Activated T-cell treated with anti-CD3 and anti-CD28 coated beads, Interleukin-2, amount 50 U/mL, for 24 hours (primary cell): ENCODE measurements at regions not wholly inside any gene's neighbourhood (a gene's known extent, or its start where the extent isn't known, plus 50 kb on each side); places are given as distances from the start of the nearest gene placed in this dataset.
"Not testable (repeated sequence)": the region's sequence is repeated elsewhere in the genome, so short reads cannot be mapped to it uniquely, and the experiment has no call there.

ENCODE experiments used
- DNase-seq: peaks from one replicate; pipeline ENCODE4 v3.0.0-alpha.2; 2020
- H3K27ac Mint-ChIP-seq: 2 replicates; pipeline ENCODE4 v1.8.0; 2020; ENCODE audit warnings: mild to moderate bottlenecking, mixed read lengths
- H3K27me3 Mint-ChIP-seq: 2 replicates; pipeline ENCODE4 v1.8.0; 2020; ENCODE audit warnings: mixed read lengths
- H3K36me3 Mint-ChIP-seq: 2 replicates; pipeline ENCODE4 v1.8.0; 2020; ENCODE audit warnings: low read depth, mixed read lengths
- H3K4me1 Mint-ChIP-seq: 2 replicates; pipeline ENCODE4 v1.8.0; 2020; ENCODE audit warnings: low read depth, mixed read lengths
- H3K4me3 Mint-ChIP-seq: 2 replicates; pipeline ENCODE4 v1.8.0; 2020; ENCODE audit warnings: mild to moderate bottlenecking, moderate library complexity, mixed read lengths
- H3K9me3 Mint-ChIP-seq: 2 replicates; pipeline ENCODE4 v1.8.0; 2020; ENCODE audit warnings: mixed read lengths

DNA sequence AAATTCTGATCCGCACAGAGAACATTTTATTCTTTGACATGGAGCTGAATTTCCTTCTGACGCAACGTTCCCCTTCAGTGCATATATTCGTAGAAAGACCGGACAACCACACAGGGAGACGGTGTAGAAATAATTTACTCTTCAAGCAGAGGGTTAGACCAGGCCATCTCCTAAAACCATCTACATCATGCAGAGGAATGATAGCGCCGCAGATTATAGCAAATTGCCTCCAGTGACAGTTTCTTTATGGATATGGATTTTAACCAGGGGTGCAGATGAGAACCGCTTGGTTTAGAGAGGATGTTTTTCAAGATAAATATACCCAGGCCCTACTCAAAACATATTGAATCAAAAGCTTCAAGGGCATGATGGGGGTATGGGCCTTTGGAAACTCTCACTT is 759.3 kb upstream of the AUTS2 start:
- Mint-ChIP-seq H3K27ac (no peak overlapping the region), H3K4me1 (no peaks in the 10 kb centered on the region), H3K36me3 (no peaks in the 10 kb centered on the region), H3K9me3 (peaks cover 6% of the 10 kb centered on the region), H3K27me3 (no peaks in the 10 kb centered on the region), H3K4me3 (no peak overlapping the region)
- no peak for DNase-seq

DNA sequence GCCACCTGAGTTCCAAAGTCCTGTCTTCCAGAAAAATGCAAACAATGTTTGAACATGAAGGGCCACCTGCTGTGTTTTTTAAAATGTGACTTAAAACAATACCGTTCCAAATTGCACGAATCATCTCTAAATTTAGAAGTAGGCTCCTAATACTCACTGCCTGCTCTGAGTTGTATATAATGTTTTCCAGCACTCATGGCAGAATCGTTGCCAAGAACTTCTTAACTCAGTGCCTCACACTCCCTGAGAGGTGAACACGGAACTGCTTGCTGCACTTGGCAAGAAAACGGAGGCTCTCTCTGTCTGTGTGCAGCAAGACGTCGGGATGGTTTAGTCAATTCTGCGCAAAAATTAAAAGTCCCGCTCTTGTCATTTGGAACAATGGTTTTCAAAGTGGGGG is 757.3 kb upstream of the AUTS2 start:
- H3K9me3 Mint-ChIP-seq: peaks cover 6% of the 10 kb centered on the region
- H3K4me3 Mint-ChIP-seq: no peak overlapping the region
- no peaks in the 10 kb centered on the region for H3K4me1 Mint-ChIP-seq
- no peak for DNase-seq
- no peaks in the 10 kb centered on the region for H3K36me3 Mint-ChIP-seq
- H3K27ac Mint-ChIP-seq: no peak overlapping the region
- H3K27me3 Mint-ChIP-seq: no peaks in the 10 kb centered on the region

DNA sequence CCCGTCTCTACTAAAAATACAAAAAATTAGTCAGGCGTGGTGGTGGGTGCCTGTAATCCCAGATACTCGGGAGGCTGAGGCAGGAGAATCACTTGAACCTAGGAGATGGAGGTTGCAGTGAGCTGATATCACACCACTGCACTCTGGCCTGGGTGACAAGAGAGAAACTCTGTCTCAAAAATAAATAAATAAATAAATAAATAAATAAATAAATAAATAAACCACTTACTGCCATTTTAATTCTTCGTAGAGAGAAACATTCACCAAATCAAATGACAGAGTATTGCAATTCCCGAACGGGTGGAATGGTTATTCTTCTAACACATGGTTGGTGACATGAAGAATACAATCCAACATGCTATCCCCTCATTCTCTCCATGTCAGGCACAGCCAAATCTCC is 754.3 kb upstream of the AUTS2 start:
- H3K4me3 Mint-ChIP-seq, H3K27ac Mint-ChIP-seq, H3K4me1 Mint-ChIP-seq, H3K27me3 Mint-ChIP-seq, DNase-seq, H3K9me3 Mint-ChIP-seq, H3K36me3 Mint-ChIP-seq: not testable (repeated sequence)

DNA sequence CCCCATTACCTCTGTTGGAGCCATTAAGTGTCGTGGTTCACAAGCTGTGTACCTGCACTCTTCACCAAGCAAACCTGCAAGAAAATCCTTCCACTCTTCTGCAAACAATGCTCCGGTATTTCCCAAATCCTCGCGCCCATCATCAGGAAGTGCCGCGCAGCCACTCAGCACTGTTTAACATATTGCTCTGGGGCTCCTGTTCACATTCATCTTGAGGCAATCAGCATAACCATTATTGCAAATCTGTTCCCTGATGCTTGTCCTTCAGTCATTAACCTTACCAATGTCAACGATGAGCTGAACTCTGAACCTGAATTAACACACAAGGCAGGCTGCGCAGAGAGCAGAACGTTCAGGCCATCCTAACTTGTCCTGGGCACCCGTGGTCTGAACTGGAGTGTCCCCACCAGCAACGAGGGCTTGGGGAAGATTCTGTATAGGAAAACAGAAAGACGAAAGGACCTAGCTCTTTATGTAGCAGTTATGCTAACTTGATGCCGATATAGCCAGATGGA is 751.4 kb upstream of the AUTS2 start:
- H3K4me1 Mint-ChIP-seq: no peaks in the 10 kb centered on the region
- H3K36me3 Mint-ChIP-seq: no peaks in the 10 kb centered on the region
- H3K27me3 Mint-ChIP-seq: no peaks in the 10 kb centered on the region
- H3K4me3 Mint-ChIP-seq: no peak overlapping the region
- no peak overlapping the region for H3K27ac Mint-ChIP-seq
- peaks cover 6% of the 10 kb centered on the region for H3K9me3 Mint-ChIP-seq
- no peak for DNase-seq

DNA sequence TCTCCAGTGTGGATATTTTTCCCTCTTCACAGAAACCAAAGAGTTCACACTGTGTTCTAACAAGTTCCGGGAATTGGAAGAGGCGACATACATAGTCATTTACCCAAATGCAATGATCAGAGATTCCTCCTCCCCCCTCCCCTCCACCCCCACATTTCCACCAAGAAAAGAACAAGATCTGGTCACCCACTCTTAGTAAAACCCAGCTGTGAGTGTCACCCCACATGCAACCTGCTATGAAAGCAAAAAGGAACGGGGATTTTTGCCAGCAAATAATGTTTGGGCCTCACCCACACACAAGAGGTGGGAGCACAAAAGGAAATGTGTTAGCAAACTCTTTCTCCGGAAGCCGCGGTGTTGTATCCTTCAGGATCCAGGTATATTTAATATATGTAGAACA is 745.0 kb upstream of the AUTS2 start:
- DNase-seq: no peak
- H3K4me1 Mint-ChIP-seq: no peaks in the 10 kb centered on the region
- no peaks in the 10 kb centered on the region for H3K36me3 Mint-ChIP-seq
- H3K27ac Mint-ChIP-seq: no peak overlapping the region
- no peaks in the 10 kb centered on the region for H3K27me3 Mint-ChIP-seq
- peaks cover 15% of the 10 kb centered on the region for H3K9me3 Mint-ChIP-seq
- H3K4me3 Mint-ChIP-seq: no peak overlapping the region

DNA sequence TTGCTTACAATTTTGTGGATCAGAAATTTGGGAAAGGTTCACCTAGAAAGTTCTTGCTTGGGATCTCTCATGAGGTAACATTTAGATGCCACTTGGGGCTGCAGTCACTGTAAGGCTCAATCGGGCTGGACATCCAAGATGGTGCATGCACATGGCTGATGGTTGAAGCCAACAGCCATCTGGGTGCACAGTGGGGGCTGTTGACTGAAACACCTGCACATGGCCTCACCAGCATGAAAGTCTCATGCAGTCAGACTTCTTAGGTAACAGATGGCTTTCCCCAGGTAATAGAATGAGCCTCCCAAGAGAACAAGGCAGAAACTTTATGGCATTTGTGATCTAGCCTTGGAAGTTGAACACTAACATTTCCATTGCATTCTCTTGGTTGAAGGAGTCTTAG is 740.7 kb upstream of the AUTS2 start:
- Mint-ChIP-seq H3K27me3 (no peaks in the 10 kb centered on the region), H3K9me3 (peaks cover 19% of the 10 kb centered on the region), H3K4me1 (no peaks in the 10 kb centered on the region), H3K4me3 (no peak overlapping the region), H3K27ac (no peak overlapping the region), H3K36me3 (no peaks in the 10 kb centered on the region)
- DNase-seq: no peak

DNA sequence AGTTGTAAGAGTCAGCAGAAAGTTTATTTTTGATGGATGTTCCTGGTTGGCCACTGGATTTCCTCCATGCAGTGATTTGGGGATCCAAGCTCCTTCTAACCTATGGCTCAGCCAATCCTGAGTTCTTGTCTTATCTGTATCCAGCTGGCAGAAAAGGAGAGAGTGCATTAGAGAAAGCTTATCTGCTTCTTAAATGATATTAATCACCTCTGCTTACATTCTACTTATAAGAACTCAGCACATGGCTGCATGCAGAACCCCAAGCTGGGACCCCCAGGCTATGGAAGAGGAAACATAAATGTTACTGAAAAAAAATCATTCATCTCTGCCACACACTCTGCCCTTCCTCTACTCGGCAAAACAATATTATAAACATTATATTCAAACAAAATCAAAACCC is 739.8 kb upstream of the AUTS2 start:
- no peaks in the 10 kb centered on the region for H3K27me3 Mint-ChIP-seq
- no peaks in the 10 kb centered on the region for H3K36me3 Mint-ChIP-seq
- no peak overlapping the region for H3K4me3 Mint-ChIP-seq
- H3K9me3 Mint-ChIP-seq: peaks cover 19% of the 10 kb centered on the region
- DNase-seq: no peak
- H3K4me1 Mint-ChIP-seq: no peaks in the 10 kb centered on the region
- no peak overlapping the region for H3K27ac Mint-ChIP-seq

DNA sequence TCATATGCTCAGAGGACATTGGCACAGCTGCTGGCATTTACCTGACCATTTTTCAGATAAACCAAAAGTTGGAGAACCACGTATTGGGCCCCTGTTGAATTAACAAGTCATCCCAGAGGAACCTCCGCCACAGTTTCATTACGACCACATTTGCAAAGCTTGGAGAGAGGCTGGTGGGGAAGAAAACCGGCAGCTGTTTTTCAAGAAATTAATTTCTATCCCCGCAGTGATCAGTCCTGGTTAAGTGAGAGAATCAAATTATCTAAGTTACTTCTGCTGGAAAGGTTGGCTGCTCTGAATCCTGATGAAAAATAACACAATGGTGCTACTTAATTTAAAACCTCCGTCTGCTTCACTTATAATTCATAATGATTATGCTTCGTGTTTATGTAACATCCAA is 737.1 kb upstream of the AUTS2 start:
- Mint-ChIP-seq H3K36me3 (no peaks in the 10 kb centered on the region), H3K4me1 (no peaks in the 10 kb centered on the region), H3K9me3 (peaks cover 8% of the 10 kb centered on the region)

DNA sequence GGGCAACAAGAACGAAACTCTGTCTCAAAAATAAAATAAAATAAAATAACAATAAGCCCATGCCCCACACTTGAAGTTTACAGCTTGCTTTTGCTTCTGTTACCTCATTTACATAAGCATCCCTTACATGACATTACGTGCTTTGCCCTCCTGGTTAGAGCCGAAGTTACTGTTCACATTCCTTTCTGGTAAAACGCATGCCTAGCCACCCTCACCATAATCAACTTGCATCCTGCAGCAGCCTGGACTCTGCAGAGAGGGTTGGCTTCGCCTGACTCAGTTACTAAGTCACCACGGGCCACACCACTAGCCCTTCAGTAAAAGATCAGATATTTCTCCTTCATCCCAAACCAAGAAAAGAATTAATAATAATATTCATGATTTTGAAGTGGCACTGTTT is 736.0 kb upstream of the AUTS2 start:
- H3K4me1 Mint-ChIP-seq: no peaks in the 10 kb centered on the region
- H3K9me3 Mint-ChIP-seq: peaks cover 4% of the 10 kb centered on the region
- H3K27me3 Mint-ChIP-seq: no peaks in the 10 kb centered on the region
- H3K36me3 Mint-ChIP-seq: no peaks in the 10 kb centered on the region
- H3K27ac Mint-ChIP-seq: no peak overlapping the region
- no peak for DNase-seq
- no peak overlapping the region for H3K4me3 Mint-ChIP-seq

More for the DNA sequence above, 737.1 kb upstream of the AUTS2 start:
- no peak for DNase-seq
- no peaks in the 10 kb centered on the region for H3K27me3 Mint-ChIP-seq
- no peak overlapping the region for H3K27ac Mint-ChIP-seq
- no peak overlapping the region for H3K4me3 Mint-ChIP-seq

DNA sequence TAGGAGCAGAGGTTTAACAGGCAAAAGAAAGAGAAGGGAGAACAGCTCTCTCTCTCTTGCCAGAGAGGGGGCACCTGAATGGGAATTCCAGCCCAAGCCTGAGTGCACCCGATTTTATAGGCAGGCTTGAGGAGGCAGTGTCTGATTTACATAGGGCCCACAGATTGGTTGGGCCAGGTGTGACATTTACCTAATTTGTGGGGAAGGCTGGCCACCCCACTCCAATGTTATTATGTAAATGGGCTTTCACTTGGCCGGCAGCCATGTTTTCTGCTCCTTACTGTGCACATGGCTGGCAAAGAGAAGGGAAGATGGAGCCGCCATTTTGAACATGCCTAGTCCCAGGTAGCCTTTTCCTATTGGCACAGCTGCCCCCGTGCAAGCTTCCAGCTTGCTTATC is 735.5 kb upstream of the AUTS2 start:
- no peaks in the 10 kb centered on the region for H3K27me3 Mint-ChIP-seq
- H3K36me3 Mint-ChIP-seq: no peaks in the 10 kb centered on the region
- H3K4me3 Mint-ChIP-seq: no peak overlapping the region
- no peak overlapping the region for H3K27ac Mint-ChIP-seq
- no peak for DNase-seq
- H3K4me1 Mint-ChIP-seq: no peaks in the 10 kb centered on the region
- peaks cover 4% of the 10 kb centered on the region for H3K9me3 Mint-ChIP-seq

DNA sequence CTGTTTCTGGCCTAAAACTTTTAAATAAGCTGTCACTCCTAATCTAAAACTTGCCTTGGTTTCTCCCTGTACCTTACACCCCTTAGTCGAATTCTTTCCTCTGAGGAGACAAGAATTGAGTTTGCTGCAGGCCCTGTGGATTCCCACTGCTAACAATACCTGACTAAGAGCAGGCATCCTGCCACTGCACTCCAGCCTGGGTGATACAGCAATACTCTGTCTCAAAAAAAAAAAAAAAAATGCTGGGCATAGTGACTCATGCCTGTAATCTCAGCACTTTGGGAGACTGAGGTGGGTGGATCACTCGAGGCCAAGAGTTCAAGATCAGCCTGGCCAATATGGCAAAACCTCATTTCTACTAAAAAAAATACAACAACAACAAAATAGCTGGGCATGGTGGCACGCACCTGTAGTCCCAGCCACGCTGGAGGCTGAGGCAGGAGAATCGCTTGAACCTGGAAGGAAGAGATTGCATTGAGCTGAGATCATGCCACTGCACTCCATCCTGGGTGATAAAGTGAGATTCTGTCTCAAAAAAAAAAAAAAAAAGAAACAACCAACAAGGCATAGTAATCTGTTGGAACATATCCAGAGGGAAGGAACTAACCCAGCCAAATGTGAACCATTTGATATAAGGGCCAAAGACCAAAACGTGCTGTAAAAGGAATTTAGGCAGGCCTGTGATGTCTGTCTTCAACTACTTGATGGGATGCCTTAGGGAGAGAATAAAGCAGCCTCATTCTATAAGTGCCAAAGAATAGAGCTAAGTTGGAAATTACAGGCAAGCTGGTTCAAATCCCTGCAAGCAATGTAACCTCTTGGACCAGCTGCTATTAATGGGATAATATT is 732.7 kb upstream of the AUTS2 start:
- Mint-ChIP-seq H3K4me3 (no peak overlapping the region), H3K4me1 (no peaks in the 10 kb centered on the region), H3K36me3 (no peaks in the 10 kb centered on the region), H3K27ac (no peak overlapping the region), H3K9me3 (peaks cover 9% of the 10 kb centered on the region), H3K27me3 (no peaks in the 10 kb centered on the region)
- no peak for DNase-seq

DNA sequence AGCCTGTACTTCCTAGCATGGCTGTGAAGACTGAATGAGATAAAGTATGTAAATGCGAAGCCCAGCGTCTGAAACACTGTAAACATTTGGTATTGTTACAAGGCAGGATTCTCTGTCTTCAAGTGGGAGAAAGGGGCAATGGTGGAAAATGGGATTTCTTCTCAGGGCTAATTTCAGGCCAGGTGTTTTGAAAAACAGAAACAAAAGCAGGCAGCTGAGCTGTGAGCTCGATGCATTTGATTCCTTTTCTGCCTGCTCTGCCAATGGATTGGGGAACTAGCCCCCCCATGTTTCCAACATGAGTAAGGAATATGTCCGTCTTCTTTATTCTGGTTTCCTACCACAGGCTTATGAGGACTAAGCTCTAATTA is 732.1 kb upstream of the AUTS2 start:
- Mint-ChIP-seq H3K4me3 (no peak overlapping the region), H3K4me1 (no peaks in the 10 kb centered on the region), H3K36me3 (no peaks in the 10 kb centered on the region), H3K27me3 (no peaks in the 10 kb centered on the region), H3K27ac (no peak overlapping the region), H3K9me3 (peaks cover 9% of the 10 kb centered on the region)
- no peak for DNase-seq

DNA sequence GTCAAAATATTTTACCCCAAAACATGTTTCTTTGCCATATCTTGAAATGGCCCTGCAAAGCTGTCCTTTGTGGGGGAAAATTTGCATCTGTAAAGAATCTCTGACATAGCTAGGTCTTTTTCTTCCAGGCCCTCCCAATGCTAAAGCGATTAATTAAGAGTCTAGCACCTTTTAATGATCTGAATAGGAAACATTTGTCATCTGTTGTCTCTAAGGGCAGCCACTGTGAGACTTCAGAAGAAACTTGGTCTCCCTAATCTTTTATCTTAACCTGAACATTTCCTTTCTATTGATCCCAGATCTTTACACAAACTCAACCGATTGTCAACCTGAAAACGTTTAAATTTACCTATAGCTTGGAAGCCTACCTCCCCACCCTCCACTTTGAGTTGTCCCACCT is 731.6 kb upstream of the AUTS2 start:
- not testable (repeated sequence) for DNase-seq, H3K4me1 Mint-ChIP-seq, H3K9me3 Mint-ChIP-seq, H3K27ac Mint-ChIP-seq, H3K27me3 Mint-ChIP-seq, H3K4me3 Mint-ChIP-seq, H3K36me3 Mint-ChIP-seq

DNA sequence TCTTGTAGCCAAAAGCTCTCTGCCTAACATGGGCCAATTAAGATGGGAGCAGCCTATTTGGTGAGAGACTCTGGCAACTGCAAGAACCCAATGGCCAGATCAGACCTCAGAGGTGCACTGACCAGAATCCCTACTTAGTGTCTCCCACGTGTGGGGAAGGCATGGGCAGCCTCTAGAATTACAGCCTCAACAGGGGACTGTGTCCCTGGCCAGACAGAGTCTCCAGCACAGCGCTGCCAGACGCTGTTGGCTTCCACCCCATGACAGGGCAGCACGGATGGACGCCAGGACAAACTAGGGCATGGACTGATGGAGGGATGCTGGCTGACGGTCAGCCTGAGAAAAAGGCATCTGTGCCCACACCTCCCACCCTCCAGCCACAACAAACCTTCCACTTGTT is 729.3 kb upstream of the AUTS2 start:
- DNase-seq: no peak

DNA sequence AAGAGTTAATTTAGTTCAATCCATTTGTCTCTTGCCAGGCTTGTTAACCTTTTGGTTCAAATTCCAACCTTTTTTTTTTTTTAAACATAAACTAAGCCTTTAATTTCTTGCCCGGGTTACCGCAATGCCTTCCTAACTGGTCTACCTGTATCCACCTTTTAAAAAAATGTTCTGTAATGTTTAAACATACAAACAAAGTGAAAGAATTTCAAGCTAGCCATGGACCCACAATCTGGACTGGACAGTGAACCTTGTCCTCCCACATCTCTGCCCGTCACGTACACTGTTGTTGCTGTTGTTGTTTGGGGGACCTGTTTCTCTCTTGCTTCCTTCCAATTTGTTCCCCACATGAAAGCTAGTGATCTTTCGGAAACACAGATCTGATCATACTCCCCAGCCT is 724.7 kb upstream of the AUTS2 start:
- no peak overlapping the region for H3K4me3 Mint-ChIP-seq
- H3K36me3 Mint-ChIP-seq: no peaks in the 10 kb centered on the region
- DNase-seq: no peak
- peaks cover 5% of the 10 kb centered on the region for H3K9me3 Mint-ChIP-seq
- H3K4me1 Mint-ChIP-seq: no peaks in the 10 kb centered on the region
- H3K27me3 Mint-ChIP-seq: no peaks in the 10 kb centered on the region
- no peak overlapping the region for H3K27ac Mint-ChIP-seq

More for the DNA sequence above, 729.3 kb upstream of the AUTS2 start:
- H3K27ac Mint-ChIP-seq: no peak overlapping the region
- H3K36me3 Mint-ChIP-seq: no peaks in the 10 kb centered on the region
- peaks cover 5% of the 10 kb centered on the region for H3K9me3 Mint-ChIP-seq
- no peaks in the 10 kb centered on the region for H3K27me3 Mint-ChIP-seq
- H3K4me3 Mint-ChIP-seq: no peak overlapping the region
- H3K4me1 Mint-ChIP-seq: no peaks in the 10 kb centered on the region

DNA sequence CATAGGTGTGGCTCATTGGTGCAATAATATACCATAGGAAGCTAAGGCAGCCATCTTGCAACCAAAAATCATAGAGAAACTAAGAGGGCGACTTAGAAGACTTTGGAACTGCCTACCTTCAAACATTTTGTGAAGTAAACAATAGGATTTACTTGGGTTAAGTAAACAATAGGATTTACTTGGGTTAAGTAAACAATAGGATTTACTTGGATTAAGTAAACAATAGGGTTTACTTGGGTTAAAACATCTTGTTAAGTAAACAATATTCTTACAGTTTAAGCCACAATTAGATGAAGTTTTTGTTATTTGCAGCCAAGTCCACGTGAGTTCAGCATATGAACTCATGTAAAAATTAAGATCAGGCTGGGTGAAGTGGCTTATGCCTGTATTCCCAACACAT is 722.4 kb upstream of the AUTS2 start:
- H3K4me1 Mint-ChIP-seq: no peaks in the 10 kb centered on the region
- no peak overlapping the region for H3K4me3 Mint-ChIP-seq
- no peak for DNase-seq
- H3K27me3 Mint-ChIP-seq: no peaks in the 10 kb centered on the region
- H3K36me3 Mint-ChIP-seq: no peaks in the 10 kb centered on the region
- H3K27ac Mint-ChIP-seq: no peak overlapping the region
- peaks cover 4% of the 10 kb centered on the region for H3K9me3 Mint-ChIP-seq
